IMR-90 (cell line): ENCODE measurements at regions not wholly inside any gene's neighbourhood (a gene's known extent, or its start where the extent isn't known, plus 50 kb on each side); places are given as distances from the start of the nearest gene placed in this dataset.

ENCODE experiments used
- ATAC-seq: fragments of 200-7000 bp; cut with Tn5 transposase; 2 replicates; pipeline ENCODE4 v1.9.1; 2020; ENCODE audit warnings: low read depth, mild to moderate bottlenecking, moderate library complexity
- BruUV-seq: library from RNA; stranded (reverse); fragments of 400-500 nt; replicated peaks from 2 replicates; lab custom pipeline; 2021; lab: Mats Ljungman, UMichigan
- CTCF ChIA-PET: fragments of 300-600 bp; formaldehyde crosslinking; extraction: SDS; loops from one replicate; lab custom pipeline; 2021; ENCODE audit warnings: antibody characterized with exemption; lab: Yijun Ruan, JAX
- POLR2A ChIA-PET: fragments of 300-600 bp; sonication (Branson Sonifier 250); formaldehyde crosslinking; loops from one replicate; lab custom pipeline; 2022; ENCODE audit warnings: antibody characterized with exemption; ENCODE audit not compliant: unreplicated experiment; lab: Charles Lee
- DNase-seq: peaks from one replicate; pipeline ENCODE4 v3.0.0; 2013
- H2AFZ ChIP-seq: replicated peaks from 2 replicates; pipeline ENCODE3; 2013; ENCODE audit warnings: low read length, mild to moderate bottlenecking; ENCODE audit not compliant: poor library complexity
- H2AK5ac ChIP-seq: 2 replicates; pipeline ENCODE4 v1.6.1; 2013; ENCODE audit warnings: low read depth, low read length, inconsistent platforms
- H2AK9ac ChIP-seq: replicated peaks from 2 replicates; pipeline ENCODE3; 2013; ENCODE audit warnings: mild to moderate bottlenecking, low read depth, low read length, moderate library complexity; ENCODE audit not compliant: poor library complexity
- H2BK120ac ChIP-seq: 2 replicates; pipeline ENCODE4 v1.6.1; 2013; ENCODE audit warnings: low read depth, low read length, inconsistent platforms
- H2BK15ac ChIP-seq: 3 replicates; pipeline ENCODE4 v1.6.1; 2013; ENCODE audit warnings: low read depth, low read length, inconsistent platforms
- H2BK20ac ChIP-seq: 2 replicates; pipeline ENCODE4 v1.6.1; 2013; ENCODE audit warnings: low read depth, mild to moderate bottlenecking, inconsistent platforms, low read length, moderate library complexity
- H2BK5ac ChIP-seq: 2 replicates; pipeline ENCODE4 v1.6.1; 2013; ENCODE audit warnings: mild to moderate bottlenecking, low read depth, low read length, inconsistent platforms; ENCODE audit not compliant: poor library complexity, severe bottlenecking
- H3K14ac ChIP-seq: replicated peaks from 2 replicates; pipeline ENCODE4 v1.6.1; 2013; ENCODE audit warnings: low read depth, low read length, inconsistent platforms
- H3K18ac ChIP-seq: 2 replicates; pipeline ENCODE4 v1.6.1; 2013; ENCODE audit warnings: low read depth, low read length, control low read depth
- H3K23ac ChIP-seq: 2 replicates; pipeline ENCODE4 v1.6.1; 2013; ENCODE audit warnings: low read depth, low read length, inconsistent platforms
- H3K27ac ChIP-seq: 2 replicates; pipeline ENCODE4 v1.5.1; 2013; ENCODE audit warnings: mild to moderate bottlenecking, control low read depth, low read length; ENCODE audit not compliant: insufficient read depth
- H3K27me3 ChIP-seq: 2 replicates; pipeline ENCODE4 v1.6.1; 2013; ENCODE audit warnings: low read length; ENCODE audit not compliant: control insufficient read depth, insufficient read depth
- H3K36me3 ChIP-seq: 2 replicates; pipeline ENCODE4 v1.6.1; 2013; ENCODE audit warnings: low read length, mixed read lengths; ENCODE audit not compliant: control insufficient read depth, insufficient read depth
- H3K4ac ChIP-seq: 2 replicates; pipeline ENCODE4 v1.6.1; 2013; ENCODE audit warnings: low read depth, low read length, inconsistent platforms
- H3K4me1 ChIP-seq: 2 replicates; pipeline ENCODE4 v1.6.1; 2013; ENCODE audit warnings: low read length, mixed read lengths; ENCODE audit not compliant: control insufficient read depth, insufficient read depth
- H3K4me2 ChIP-seq: 2 replicates; pipeline ENCODE4 v1.6.1; 2013; ENCODE audit warnings: low read depth, mild to moderate bottlenecking, control low read depth, low read length, moderate library complexity
- H3K4me3 ChIP-seq: 2 replicates; pipeline ENCODE4 v1.5.1; 2013; ENCODE audit warnings: low read depth, mild to moderate bottlenecking, control low read depth, low read length, moderate library complexity; ENCODE audit not compliant: insufficient read depth
- H3K56ac ChIP-seq: 2 replicates; pipeline ENCODE4 v1.6.1; 2013; ENCODE audit warnings: low read length, inconsistent platforms; ENCODE audit not compliant: insufficient read depth; ENCODE audit errors: extremely low read depth
- H3K79me1 ChIP-seq, 2 experiments: 2 replicates each; pipeline ENCODE4 v1.6.1; 2013; ENCODE audit warnings: low read length in 2 of 2, inconsistent platforms in 1 of 2, low read depth in 1 of 2
- H3K9ac ChIP-seq: 2 replicates; pipeline ENCODE4 v1.6.1; 2013; ENCODE audit warnings: low read depth, low read length, control low read depth
- H3K9me1 ChIP-seq: 2 replicates; pipeline ENCODE4 v1.6.1; 2013; ENCODE audit warnings: low read length, inconsistent platforms; ENCODE audit not compliant: insufficient read depth
- H3K9me3 ChIP-seq: 2 replicates; pipeline ENCODE4 v1.6.1; 2013; ENCODE audit warnings: low read length; ENCODE audit not compliant: control insufficient read depth, insufficient read depth
- H4K20me1 ChIP-seq: 2 replicates; pipeline ENCODE4 v1.6.1; 2013; ENCODE audit warnings: low read length, inconsistent platforms; ENCODE audit not compliant: insufficient read depth
- H4K5ac ChIP-seq: 2 replicates; pipeline ENCODE4 v1.6.1; 2013; ENCODE audit warnings: mild to moderate bottlenecking, low read depth, low read length, control low read depth
- H4K8ac ChIP-seq, 2 experiments: 2 replicates each; pipeline ENCODE4 v1.6.1; 2013; ENCODE audit warnings: low read depth in 2 of 2, low read length in 2 of 2, control low read depth in 1 of 2, inconsistent platforms in 1 of 2
- H4K91ac ChIP-seq: 2 replicates; pipeline ENCODE4 v1.6.1; 2013; ENCODE audit warnings: low read depth, low read length, inconsistent platforms; ENCODE audit not compliant: insufficient read depth
- BHLHE40 ChIP-seq: fragments of 150-350 bp; IDR thresholded peaks from 2 replicates; pipeline ENCODE4 v1.6.1; 2016; ENCODE audit warnings: mild to moderate bottlenecking, low read depth, low read length
- MXI1 ChIP-seq: IDR thresholded peaks from 2 replicates; pipeline ENCODE4 v1.6.1; 2012; ENCODE audit warnings: low read depth, mild to moderate bottlenecking, low read length, moderate library complexity, borderline replicate concordance
- WGBS, 2 experiments: methylation state at CpG; one replicate each; pipeline versions ENCODE4 v1.1.5 to v1.1.7; 2013; ENCODE audit warnings: missing lambda C conversion rate in 2 of 2; ENCODE audit not compliant: insufficient read length in 1 of 2; ENCODE audit errors: extremely low coverage in 2 of 2; 5-methylcytosine and 5-hydroxymethylcytosine counted together
- dilution Hi-C: fragments of 300-500 bp; cut with HindIII; formaldehyde crosslinking; loops from one replicate; pipeline ENCODE4 v1.14.3; 2018; ENCODE audit warnings: low sequenced_read_pairs; ENCODE audit not compliant: unreplicated experiment
- in situ Hi-C: fragments of 300-500 bp; cut with MboI; formaldehyde crosslinking; loops from 3 replicates; pipeline ENCODE4 v1.14.3; 2019; ENCODE audit warnings: low sequenced_read_pairs, inconsistent platforms, mixed read lengths
- intact Hi-C: fragments of 100-400 bp; cut with micrococcal nuclease; formaldehyde crosslinking; loops from 2 replicates; pipeline ENCODE4 v1.10.0; 2022
- TF ChIP-seq, protein P1 (sequence below): fragments of 150-350 bp; IDR thresholded peaks from 2 replicates; pipeline ENCODE4 v1.6.1; 2017; ENCODE audit warnings: mild to moderate bottlenecking, antibody characterized with exemption, low read length, low read depth

DNA sequence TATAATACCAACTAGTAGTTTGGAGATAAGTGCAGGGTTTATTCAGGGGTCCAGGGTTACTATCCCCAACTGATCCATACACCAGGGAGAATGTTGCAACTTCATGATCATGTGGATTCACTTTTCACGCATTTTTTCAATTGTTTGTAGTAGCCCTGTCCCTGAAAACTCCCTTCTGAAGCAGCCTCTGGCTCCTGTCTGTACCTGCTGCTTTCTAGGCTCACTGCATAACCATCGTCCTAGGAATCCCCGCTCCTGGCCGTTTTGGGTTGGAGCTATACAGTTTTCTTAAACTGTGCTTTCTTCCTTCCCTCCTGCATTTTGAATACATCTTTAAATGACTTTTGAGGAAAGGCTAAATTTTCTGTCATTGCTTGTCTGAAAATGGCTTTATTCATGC lies 154.1 kb downstream of the SDHAF3 start:
- Histone ChIP-seq H3K56ac (no peak overlapping the region), H2BK20ac (no peak overlapping the region), H4K20me1 (no peaks in the 10 kb centered on the region), H3K27ac (no peak overlapping the region), H4K91ac (no peak overlapping the region), H4K5ac (no peak overlapping the region), H3K9ac (no peak overlapping the region), H2AFZ (no peak overlapping the region), H2BK15ac (no peak overlapping the region), H2AK9ac (no peak overlapping the region), H2BK5ac (no peak overlapping the region), H3K18ac (no peak overlapping the region), H2AK5ac (no peak overlapping the region), H3K79me1 (no peaks in the 10 kb centered on the region), H3K4ac (no peak overlapping the region), H3K4me3 (no peak overlapping the region), H2BK120ac (no peak overlapping the region), H3K9me1 (no peaks in the 10 kb centered on the region), H3K23ac (no peak overlapping the region), H3K4me2 (no peak overlapping the region), H3K9me3 (peaks cover 10% of the 10 kb centered on the region), H3K14ac (no peak overlapping the region), H4K8ac (no peak overlapping the region), H3K4me1 (no peaks in the 10 kb centered on the region), H3K36me3 (no peaks in the 10 kb centered on the region), H3K27me3 (no peaks in the 10 kb centered on the region)
- no TSS peak for BruUV-seq
- ChIA-PET POLR2A (no interaction called here), CTCF (no interaction called here)
- DNase-seq (no peak), ATAC-seq (no peak)
- WGBS, 2 experiments = 20% methylated on average over 1 of the region's 4 CpGs; no CpG with 5 or more reads in 1 of the 2 experiments
- TF ChIP-seq, protein P1, sequence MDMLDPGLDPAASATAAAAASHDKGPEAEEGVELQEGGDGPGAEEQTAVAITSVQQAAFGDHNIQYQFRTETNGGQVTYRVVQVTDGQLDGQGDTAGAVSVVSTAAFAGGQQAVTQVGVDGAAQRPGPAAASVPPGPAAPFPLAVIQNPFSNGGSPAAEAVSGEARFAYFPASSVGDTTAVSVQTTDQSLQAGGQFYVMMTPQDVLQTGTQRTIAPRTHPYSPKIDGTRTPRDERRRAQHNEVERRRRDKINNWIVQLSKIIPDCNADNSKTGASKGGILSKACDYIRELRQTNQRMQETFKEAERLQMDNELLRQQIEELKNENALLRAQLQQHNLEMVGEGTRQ = no peak
- TF ChIP-seq MXI1 (no peak), BHLHE40 (no peak)
- in situ Hi-C loops (no loop called here), intact Hi-C loops (no loop called here), dilution Hi-C loops (no loop called here)
